H1 (cell line): ENCODE measurements at regions not wholly inside any gene's neighbourhood (a gene's known extent, or its start where the extent isn't known, plus 50 kb on each side); places are given as distances from the start of the nearest gene placed in this dataset.

Experiments used
- CTCF ChIA-PET: fragments of 300-600 bp; sonication (Branson Sonifier 250); formaldehyde crosslinking; loops from one replicate; lab custom pipeline; 2021; ENCODE audit not compliant: partially characterized antibody; lab: Charles Lee
- POLR2A ChIA-PET: fragments of 300-600 bp; sonication (Branson Sonifier 250); formaldehyde crosslinking; loops from one replicate; lab custom pipeline; 2021; ENCODE audit warnings: inconsistent platforms; ENCODE audit not compliant: partially characterized antibody; lab: Charles Lee
- DNase-seq, 2 experiments: peaks; one replicate each; pipeline versions ENCODE4 v3.0.0 to v3.0.0-alpha.2; 2010 to 2022; ENCODE audit warnings: low spot score in 2 of 2, low read depth in 1 of 2, mixed read lengths in 1 of 2
- FAIRE-seq: peaks from 2 replicates; lab custom pipeline; 2011; peaks lifted over from hg19 to GRCh38; lab: Jason Lieb, UNC
- H2AFZ ChIP-seq: 2 replicates; pipeline ENCODE4 v1.8.1; 2012; ENCODE audit warnings: low read length, inconsistent platforms
- H2AK5ac ChIP-seq: 2 replicates; pipeline ENCODE4 v1.6.1; 2013; ENCODE audit warnings: low read depth, low read length
- H2BK120ac ChIP-seq: replicated peaks from 2 replicates; pipeline ENCODE3; 2013; ENCODE audit warnings: low read depth, low read length, inconsistent platforms
- H2BK12ac ChIP-seq: 2 replicates; pipeline ENCODE4 v1.6.1; 2013; ENCODE audit warnings: low read depth, low read length
- H2BK15ac ChIP-seq: 2 replicates; pipeline ENCODE4 v1.6.1; 2013; ENCODE audit warnings: low read length
- H2BK20ac ChIP-seq: 2 replicates; pipeline ENCODE4 v1.6.1; 2013; ENCODE audit warnings: low read length
- H2BK5ac ChIP-seq: 2 replicates; pipeline ENCODE4 v1.6.1; 2013; ENCODE audit warnings: low read depth, low read length
- H3K14ac ChIP-seq: 2 replicates; pipeline ENCODE4 v1.6.1; 2013; ENCODE audit warnings: inconsistent platforms; ENCODE audit not compliant: insufficient read length
- H3K18ac ChIP-seq: 2 replicates; pipeline ENCODE4 v1.6.1; 2013; ENCODE audit warnings: low read length; ENCODE audit errors: extremely low read depth
- H3K23ac ChIP-seq: 2 replicates; pipeline ENCODE4 v1.6.1; 2013; ENCODE audit warnings: inconsistent platforms; ENCODE audit not compliant: insufficient read length
- H3K23me2 ChIP-seq: 2 replicates; pipeline ENCODE4 v1.6.1; 2013; ENCODE audit warnings: low read depth, low read length
- H3K27ac ChIP-seq: 2 replicates; pipeline ENCODE4 v1.6.1; 2011; ENCODE audit warnings: low read depth, low read length, inconsistent platforms
- H3K27me3 ChIP-seq, 4 experiments: replicated peaks in 1 of 4; 1 replicate in 1 of 4; 2 replicates in 3 of 4; pipeline versions ENCODE4 v1.6.1 to v1.8.1; 2011 to 2013; ENCODE audit warnings: low read length in 3 of 4, mild to moderate bottlenecking in 3 of 4, inconsistent platforms in 2 of 4, mixed read lengths in 2 of 4, moderate library complexity in 1 of 4; ENCODE audit not compliant: control insufficient read depth in 3 of 4, insufficient read depth in 3 of 4; ENCODE audit errors: extremely low read depth in 1 of 4
- H3K36me3 ChIP-seq, 4 experiments: 2 replicates each; pipeline versions ENCODE4 v1.6.1 to v1.8.1; 2011 to 2013; ENCODE audit warnings: mild to moderate bottlenecking in 4 of 4, low read length in 3 of 4, moderate library complexity in 2 of 4, control low read depth in 1 of 4, inconsistent platforms in 1 of 4; ENCODE audit not compliant: insufficient read depth in 4 of 4, control insufficient read depth in 2 of 4
- H3K4ac ChIP-seq: replicated peaks from 2 replicates; pipeline ENCODE3; 2013; ENCODE audit warnings: low read length, low read depth, mixed read lengths, inconsistent platforms; ENCODE audit not compliant: insufficient read length
- H3K4me1 ChIP-seq, 4 experiments: replicated peaks in 1 of 4; 1 replicate in 1 of 4; 2 replicates in 3 of 4; pipeline versions ENCODE4 v1.6.1 to v1.8.1; 2011 to 2013; ENCODE audit warnings: low read length in 3 of 4, inconsistent platforms in 2 of 4, mixed read lengths in 1 of 4; ENCODE audit not compliant: insufficient read depth in 4 of 4, control insufficient read depth in 3 of 4
- H3K4me2 ChIP-seq, 2 experiments: 2 replicates each; pipeline versions ENCODE4 v1.6.1 to v1.8.1; 2011 to 2013; ENCODE audit warnings: low read depth in 2 of 2, low read length in 2 of 2, control low read depth in 1 of 2, inconsistent platforms in 1 of 2, mild to moderate bottlenecking in 1 of 2; ENCODE audit not compliant: insufficient read depth in 1 of 2
- H3K4me3 ChIP-seq, 4 experiments: fragments of 200-600, 300-600 bp in 1 of 4; sonication (generic), shearing (Covaris generic), sonication (Bioruptor Twin) in 1 of 4; 2 replicates each; pipeline versions ENCODE4 v1.5.1 to v1.8.1; 2011 to 2016; ENCODE audit warnings: low read length in 4 of 4, low read depth in 3 of 4, control low read depth in 2 of 4, inconsistent platforms in 2 of 4, mild to moderate bottlenecking in 2 of 4, mixed read lengths in 1 of 4, moderate library complexity in 1 of 4; ENCODE audit not compliant: insufficient read depth in 2 of 4; ENCODE audit errors: extremely low read depth in 1 of 4
- H3K56ac ChIP-seq: replicated peaks from 2 replicates; pipeline ENCODE3; 2013; ENCODE audit warnings: low read depth, mild to moderate bottlenecking, mixed read lengths, low read length, inconsistent platforms; ENCODE audit not compliant: insufficient read length
- H3K79me1 ChIP-seq: 2 replicates; pipeline ENCODE4 v1.6.1; 2013; ENCODE audit warnings: low read depth, low read length, control low read depth
- H3K79me2 ChIP-seq, 2 experiments: 2 replicates each; pipeline versions ENCODE4 v1.6.1 to v1.8.1; 2012 to 2013; ENCODE audit warnings: low read length in 2 of 2, mild to moderate bottlenecking in 2 of 2, inconsistent platforms in 1 of 2; ENCODE audit not compliant: insufficient read depth in 2 of 2, control insufficient read depth in 1 of 2
- H3K9ac ChIP-seq, 4 experiments: replicated peaks in 1 of 4; 1 replicate in 1 of 4; 2 replicates in 3 of 4; pipeline versions ENCODE4 v1.6.1 to v1.8.1; 2011 to 2013; ENCODE audit warnings: low read depth in 3 of 4, low read length in 3 of 4, control low read depth in 2 of 4, mild to moderate bottlenecking in 2 of 4, moderate library complexity in 2 of 4, inconsistent platforms in 1 of 4; ENCODE audit errors: extremely low read depth in 1 of 4
- H3K9me3 ChIP-seq, 2 experiments: 2 replicates each; pipeline versions ENCODE4 v1.6.1 to v1.8.1; 2012 to 2013; ENCODE audit warnings: mild to moderate bottlenecking in 2 of 2, moderate library complexity in 2 of 2, control low read depth in 1 of 2, inconsistent platforms in 1 of 2, low read depth in 1 of 2, low read length in 1 of 2, mixed read lengths in 1 of 2; ENCODE audit not compliant: insufficient read depth in 2 of 2
- H4K20me1 ChIP-seq, 2 experiments: replicated peaks in 1 of 2; 2 replicates each; pipeline versions ENCODE3 to v1.8.1; 2011 to 2013; ENCODE audit warnings: inconsistent platforms in 2 of 2, low read length in 2 of 2, mild to moderate bottlenecking in 1 of 2; ENCODE audit not compliant: insufficient read depth in 2 of 2, control insufficient read depth in 1 of 2
- H4K5ac ChIP-seq: 2 replicates; pipeline ENCODE4 v1.6.1; 2013; ENCODE audit warnings: low read length, low read depth, mixed read lengths, inconsistent platforms; ENCODE audit not compliant: insufficient read length
- H4K8ac ChIP-seq: 2 replicates; pipeline ENCODE4 v1.8.0; 2013; ENCODE audit warnings: mild to moderate bottlenecking, moderate library complexity, low read length, inconsistent platforms; ENCODE audit not compliant: insufficient read depth; ENCODE audit errors: extremely low read depth
- H4K91ac ChIP-seq: replicated peaks from 2 replicates; pipeline ENCODE3; 2013; ENCODE audit warnings: low read length, mixed read lengths, inconsistent platforms; ENCODE audit not compliant: insufficient read length
- ASH2L ChIP-seq: fragments of 200-600, 300-600 bp; sonication (generic); IDR thresholded peaks from one replicate; pipeline ENCODE4 v1.7.1; 2017; ENCODE audit warnings: low read length
- GTF2F1 ChIP-seq: IDR thresholded peaks from 2 replicates; pipeline ENCODE4 v1.6.1; 2012; ENCODE audit warnings: low read depth, low read length, improper control_type of control experiment, borderline replicate concordance
- HDAC2 ChIP-seq, 2 experiments: fragments of 300-600 bp in 1 of 2; sonication (generic) in 1 of 2; IDR thresholded peaks; 2 replicates each; pipeline ENCODE4 v1.6.1; 2011 to 2012; ENCODE audit warnings: low read depth in 2 of 2, low read length in 2 of 2, mild to moderate bottlenecking in 2 of 2, moderate library complexity in 2 of 2, borderline replicate concordance in 1 of 2, inconsistent platforms in 1 of 2
- JUN ChIP-seq: IDR thresholded peaks from 2 replicates; pipeline ENCODE4 v1.6.1; 2011; ENCODE audit warnings: low read depth, mild to moderate bottlenecking, improper control_type of control experiment, low read length
- MAFK ChIP-seq: IDR thresholded peaks from 2 replicates; pipeline ENCODE4 v1.6.1; 2012; ENCODE audit warnings: low read depth, mild to moderate bottlenecking, improper control_type of control experiment, low read length
- NANOG ChIP-seq: IDR thresholded peaks from 2 replicates; pipeline ENCODE4 v1.6.1; 2011; ENCODE audit warnings: low read length, low read depth, mild to moderate bottlenecking, inconsistent platforms; ENCODE audit not compliant: insufficient read depth, poor library complexity, severe bottlenecking
- SAP30 ChIP-seq: fragments of 300-600 bp; sonication (generic); IDR thresholded peaks from 2 replicates; pipeline ENCODE4 v1.7.1; 2012; ENCODE audit warnings: low read length, moderate library complexity, mild to moderate bottlenecking, inconsistent platforms; ENCODE audit not compliant: insufficient read depth, insufficient replicate concordance
- SUZ12 ChIP-seq: fragments of 200-600 bp; sonication (generic); IDR thresholded peaks from 2 replicates; pipeline ENCODE4 v1.6.1; 2012; ENCODE audit warnings: mild to moderate bottlenecking, inconsistent platforms, low read length, moderate library complexity, mixed read lengths
- TBP ChIP-seq: IDR thresholded peaks from 2 replicates; pipeline ENCODE4 v1.6.1; 2011; ENCODE audit warnings: low read depth, low read length, improper control_type of control experiment
- WGBS, 2 experiments: shearing (Covaris generic) in 1 of 2; methylation state at CpG; one replicate each; pipeline versions ENCODE4 v1.1.6 to v1.1.7; 2013 to 2015; ENCODE audit warnings: low lambda C conversion rate in 2 of 2, mixed read lengths in 2 of 2, inconsistent platforms in 1 of 2, low coverage in 1 of 2, missing lambda C conversion rate in 1 of 2; ENCODE audit not compliant: insufficient replicate concordance in 2 of 2, insufficient coverage in 1 of 2, insufficient read length in 1 of 2; ENCODE audit errors: extremely low coverage in 1 of 2, missing lambda C conversion rate in 1 of 2; 5-methylcytosine and 5-hydroxymethylcytosine counted together

DNA sequence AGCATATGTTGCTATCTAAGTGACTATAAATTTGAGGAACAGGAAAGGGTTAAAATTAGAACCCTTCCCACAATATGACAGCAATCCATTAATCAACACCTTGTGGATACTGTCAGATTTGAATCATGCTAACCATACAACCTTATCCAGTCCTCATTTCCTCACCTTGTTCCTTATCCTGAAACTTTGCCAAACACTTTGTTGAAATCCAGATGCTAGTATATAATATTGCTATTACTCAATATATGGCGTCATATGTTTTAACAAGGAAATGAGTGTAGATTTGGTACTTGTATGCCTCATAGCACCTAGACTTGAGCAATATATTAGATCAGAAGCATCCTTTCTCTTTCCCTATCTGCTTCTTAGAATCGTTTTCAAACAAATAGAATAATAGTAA is 66.3 kb upstream of the SLC25A13 start:
- H2BK12ac ChIP-seq: no peak overlapping the region
- H3K4me2 ChIP-seq: no peak overlapping the region

More for the DNA sequence above, 66.3 kb upstream of the SLC25A13 start:
- Histone ChIP-seq H4K8ac (no peak overlapping the region), H4K91ac (no peak overlapping the region), H4K20me1 (no peaks in the 10 kb centered on the region), H3K4ac (no peak overlapping the region), H2BK5ac (no peak overlapping the region), H3K23me2 (no peaks in the 10 kb centered on the region), H3K4me3 (no peak overlapping the region), H3K18ac (no peak overlapping the region), H3K79me1 (no peaks in the 10 kb centered on the region)
- CTCF ChIA-PET: no interaction called here
- no peak for TF ChIP-seq TBP
- no peak for TF ChIP-seq SUZ12
- no peak for TF ChIP-seq NANOG
- TF ChIP-seq JUN: no peak
- no peak for TF ChIP-seq GTF2F1
- no peak for TF ChIP-seq HDAC2 (IDR thresholded peaks at IDR 0.05; ENCODE audit: borderline replicate concordance in 1 of 2, low read depth in 2 of 2, low read length in 2 of 2)
- no peak for TF ChIP-seq MAFK
- no peak for TF ChIP-seq ASH2L
- no peak for TF ChIP-seq SAP30
- TF ChIP-seq, all 59 proteins: peak for 0
- H3K23ac ChIP-seq: no peak overlapping the region
- DNase-seq: no peak
- H3K9me3 ChIP-seq: no peaks in the 10 kb centered on the region
- H2BK15ac ChIP-seq: no peak overlapping the region
- H3K27me3 ChIP-seq: peaks cover 0 to 2% (median 0%) of the 10 kb centered on the region in 4 experiments; a peak in 1 of 7 replicates
- no peaks in the 10 kb centered on the region for H3K36me3 ChIP-seq
- H2BK20ac ChIP-seq: no peak overlapping the region
- H3K56ac ChIP-seq: no peak overlapping the region
- FAIRE-seq: no peak
- H3K27ac ChIP-seq: no peak overlapping the region
- no peak overlapping the region for H4K5ac ChIP-seq
- H2AFZ ChIP-seq: no peak overlapping the region
- H3K4me1 ChIP-seq: no peaks in the 10 kb centered on the region
- H2BK120ac ChIP-seq: no peak overlapping the region
- H3K14ac ChIP-seq: no peak overlapping the region
- H3K79me2 ChIP-seq: no peaks in the 10 kb centered on the region
- POLR2A ChIA-PET: no interaction called here
- H3K9ac ChIP-seq: no peak overlapping the region
- H2AK5ac ChIP-seq: no peak overlapping the region
- 38% methylated on average over 2 of the region's 2 CpGs; no CpG with 5 or more reads in 1 of the 2 experiments for WGBS, 2 experiments
